Mammary epithelial cell (primary cell): ENCODE measurements at regions not wholly inside any gene's neighbourhood (a gene's known extent, or its start where the extent isn't known, plus 50 kb on each side); places are given as distances from the start of the nearest gene placed in this dataset.

Experiments
- EZH2 ChIP-seq: IDR thresholded peaks from 2 replicates; pipeline ENCODE4 v1.6.1; 2012; ENCODE audit warnings: low read length, inconsistent platforms, borderline replicate concordance
- TF ChIP-seq, protein P1 (sequence below), 2 donors: IDR thresholded peaks in 1 of 2; conservative IDR thresholded peaks in 1 of 2; 2 replicates each; pipeline ENCODE4 v1.5.1; 2011 to 2012; ENCODE audit warnings: inconsistent platforms in 2 of 2, low read length in 2 of 2, mild to moderate bottlenecking in 2 of 2, control low read depth in 1 of 2, low read depth in 1 of 2; ENCODE audit not compliant: insufficient read depth in 1 of 2; ENCODE audit errors: extremely low read depth in 1 of 2

DNA sequence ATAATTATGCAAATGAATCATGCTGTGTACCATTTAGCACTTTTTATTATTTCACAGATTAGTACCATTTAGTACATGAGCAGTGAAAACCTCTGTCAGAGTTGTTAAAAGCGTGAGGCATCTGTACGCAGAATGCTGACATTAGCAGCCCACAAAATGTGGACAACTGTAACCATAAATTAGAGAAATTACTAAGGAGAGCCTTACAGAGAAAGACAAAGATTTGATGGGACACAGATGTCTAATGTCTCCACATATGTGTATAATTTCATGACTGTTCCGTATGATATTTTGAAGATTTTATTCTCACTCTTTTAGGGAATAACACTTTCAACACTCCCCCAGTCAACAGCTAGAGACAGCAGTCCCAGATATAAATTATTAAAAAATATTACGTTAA, 414.0 kb upstream of the ANKRD30A start:
- TF ChIP-seq, protein P1, sequence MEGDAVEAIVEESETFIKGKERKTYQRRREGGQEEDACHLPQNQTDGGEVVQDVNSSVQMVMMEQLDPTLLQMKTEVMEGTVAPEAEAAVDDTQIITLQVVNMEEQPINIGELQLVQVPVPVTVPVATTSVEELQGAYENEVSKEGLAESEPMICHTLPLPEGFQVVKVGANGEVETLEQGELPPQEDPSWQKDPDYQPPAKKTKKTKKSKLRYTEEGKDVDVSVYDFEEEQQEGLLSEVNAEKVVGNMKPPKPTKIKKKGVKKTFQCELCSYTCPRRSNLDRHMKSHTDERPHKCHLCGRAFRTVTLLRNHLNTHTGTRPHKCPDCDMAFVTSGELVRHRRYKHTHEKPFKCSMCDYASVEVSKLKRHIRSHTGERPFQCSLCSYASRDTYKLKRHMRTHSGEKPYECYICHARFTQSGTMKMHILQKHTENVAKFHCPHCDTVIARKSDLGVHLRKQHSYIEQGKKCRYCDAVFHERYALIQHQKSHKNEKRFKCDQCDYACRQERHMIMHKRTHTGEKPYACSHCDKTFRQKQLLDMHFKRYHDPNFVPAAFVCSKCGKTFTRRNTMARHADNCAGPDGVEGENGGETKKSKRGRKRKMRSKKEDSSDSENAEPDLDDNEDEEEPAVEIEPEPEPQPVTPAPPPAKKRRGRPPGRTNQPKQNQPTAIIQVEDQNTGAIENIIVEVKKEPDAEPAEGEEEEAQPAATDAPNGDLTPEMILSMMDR (conservative IDR thresholded peaks at IDR 0.05 in 1 of 2, IDR thresholded peaks at IDR 0.05 in 1 of 2; ENCODE audit: extremely low read depth in 1 of 2, insufficient read depth in 1 of 2, low read depth in 1 of 2, low read length in 2 of 2): no peak
- no peak for TF ChIP-seq EZH2
